ENCODE measurements at regions not wholly inside any gene's neighbourhood (a gene's known extent, or its start where the extent isn't known, plus 50 kb on each side); places are given as distances from the start of the nearest gene placed in this dataset.

GRCh38 chr5:124185716-124186115, 560.7 kb downstream of the ZNF608 start:
- Histone ChIP-seq H3K79me2 (ENCODE audit: insufficient read depth, low read length) (no peaks in the 10 kb centered on the region), H3K9me2 (ENCODE audit: insufficient read depth) (no peaks in the 10 kb centered on the region), H3K4me2 (ENCODE audit: low read length) (no peak overlapping the region), H3K36me3 (ENCODE audit: control insufficient read depth in 1 of 2, insufficient read depth in 2 of 2, low read length in 2 of 2) (no peaks in the 10 kb centered on the region), H3K9ac (ENCODE audit: low read length) (no peak overlapping the region), H4K20me1 (ENCODE audit: insufficient read depth) (no peaks in the 10 kb centered on the region), H3K27ac (ENCODE audit: low read depth, low read length) (no peak overlapping the region), H3K4me3 (replicated peaks in 1 of 2; ENCODE audit: low read depth in 1 of 2, low read length in 2 of 2) (no peak overlapping the region), H3K9me3 (ENCODE audit: control insufficient read depth in 1 of 2, insufficient read depth in 1 of 2, low read depth in 1 of 2, low read length in 2 of 2) (no peaks in the 10 kb centered on the region), H3K27me3 (ENCODE audit: insufficient read depth, low read length) (no peaks in the 10 kb centered on the region), H2AFZ (ENCODE audit: low read depth, low read length, poor library complexity, severe bottlenecking) (no peak overlapping the region), H3K4me1 (ENCODE audit: control insufficient read depth in 1 of 2, insufficient read depth in 2 of 2, low read length in 2 of 2) (no peaks in the 10 kb centered on the region)
- no peak for DNase-seq (ENCODE audit: low read depth, low spot score)
- no peak for ATAC-seq
- TF ChIP-seq CBX3 (IDR thresholded peaks at IDR 0.05; ENCODE audit: low read depth) (no peak), EGR1 (IDR thresholded peaks at IDR 0.05; ENCODE audit: low read depth) (no peak), ZBTB33 (IDR thresholded peaks at IDR 0.05; ENCODE audit: extremely low read depth, insufficient replicate concordance, low read length) (no peak), SP1 (IDR thresholded peaks at IDR 0.05; ENCODE audit: low read depth) (no peak), RAD21 (IDR thresholded peaks at IDR 0.05; ENCODE audit: low read depth) (no peak), CEBPB (IDR thresholded peaks at IDR 0.05; ENCODE audit: low read depth) (no peak), JUND (IDR thresholded peaks at IDR 0.05) (no peak), EZH2phosphoT487 (IDR thresholded peaks at IDR 0.05; ENCODE audit: borderline replicate concordance) (no peak), ZNF274 (IDR thresholded peaks at IDR 0.05; ENCODE audit: low read depth, low read length) (no peak), SIN3A (IDR thresholded peaks at IDR 0.05; ENCODE audit: low read depth) (no peak)
- TF ChIP-seq, protein P1, sequence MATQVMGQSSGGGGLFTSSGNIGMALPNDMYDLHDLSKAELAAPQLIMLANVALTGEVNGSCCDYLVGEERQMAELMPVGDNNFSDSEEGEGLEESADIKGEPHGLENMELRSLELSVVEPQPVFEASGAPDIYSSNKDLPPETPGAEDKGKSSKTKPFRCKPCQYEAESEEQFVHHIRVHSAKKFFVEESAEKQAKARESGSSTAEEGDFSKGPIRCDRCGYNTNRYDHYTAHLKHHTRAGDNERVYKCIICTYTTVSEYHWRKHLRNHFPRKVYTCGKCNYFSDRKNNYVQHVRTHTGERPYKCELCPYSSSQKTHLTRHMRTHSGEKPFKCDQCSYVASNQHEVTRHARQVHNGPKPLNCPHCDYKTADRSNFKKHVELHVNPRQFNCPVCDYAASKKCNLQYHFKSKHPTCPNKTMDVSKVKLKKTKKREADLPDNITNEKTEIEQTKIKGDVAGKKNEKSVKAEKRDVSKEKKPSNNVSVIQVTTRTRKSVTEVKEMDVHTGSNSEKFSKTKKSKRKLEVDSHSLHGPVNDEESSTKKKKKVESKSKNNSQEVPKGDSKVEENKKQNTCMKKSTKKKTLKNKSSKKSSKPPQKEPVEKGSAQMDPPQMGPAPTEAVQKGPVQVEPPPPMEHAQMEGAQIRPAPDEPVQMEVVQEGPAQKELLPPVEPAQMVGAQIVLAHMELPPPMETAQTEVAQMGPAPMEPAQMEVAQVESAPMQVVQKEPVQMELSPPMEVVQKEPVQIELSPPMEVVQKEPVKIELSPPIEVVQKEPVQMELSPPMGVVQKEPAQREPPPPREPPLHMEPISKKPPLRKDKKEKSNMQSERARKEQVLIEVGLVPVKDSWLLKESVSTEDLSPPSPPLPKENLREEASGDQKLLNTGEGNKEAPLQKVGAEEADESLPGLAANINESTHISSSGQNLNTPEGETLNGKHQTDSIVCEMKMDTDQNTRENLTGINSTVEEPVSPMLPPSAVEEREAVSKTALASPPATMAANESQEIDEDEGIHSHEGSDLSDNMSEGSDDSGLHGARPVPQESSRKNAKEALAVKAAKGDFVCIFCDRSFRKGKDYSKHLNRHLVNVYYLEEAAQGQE (IDR thresholded peaks at IDR 0.05; ENCODE audit: low read depth): no peak
- TF ChIP-seq, protein P2, sequence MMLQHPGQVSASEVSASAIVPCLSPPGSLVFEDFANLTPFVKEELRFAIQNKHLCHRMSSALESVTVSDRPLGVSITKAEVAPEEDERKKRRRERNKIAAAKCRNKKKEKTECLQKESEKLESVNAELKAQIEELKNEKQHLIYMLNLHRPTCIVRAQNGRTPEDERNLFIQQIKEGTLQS (IDR thresholded peaks at IDR 0.05): no peak
- ChIA-PET RAD21 (ENCODE audit: low non-redundant PET in 1 of 2, low total read pairs in 2 of 2, uncharacterized antibody in 2 of 2, unreplicated experiment in 2 of 2) (no interaction called here), POLR2A (no interaction called here), CTCF (no interaction called here)
- BruUV-seq (replicated peaks): no TSS peak
- intact Hi-C loops (cut with micrococcal nuclease): no loop called here

Data from HCT116 (cell line).